Esophagus squamous epithelium (tissue), 5 donors: ENCODE measurements at regions not wholly inside any gene's neighbourhood (a gene's known extent, or its start where the extent isn't known, plus 50 kb on each side); places are given as distances from the start of the nearest gene placed in this dataset.

Experiments used
- DNase-seq: peaks from one replicate; lab custom pipeline; 2025; lab: John Stamatoyannopoulos, UW
- H3K27ac ChIP-seq, 4 donors: fragments of 200-600 bp; sonication (generic); one replicate each; pipeline ENCODE4 v1.5.1; 2016 to 2019; ENCODE audit warnings: mild to moderate bottlenecking in 1 of 4
- H3K27me3 ChIP-seq, 4 donors: fragments of 200-600 bp; sonication (generic); 1 replicate in 3 of 4; 2 replicates in 1 of 4; pipeline versions ENCODE4 v1.5.1 to v1.6.0; 2017 to 2021; ENCODE audit warnings: antibody characterized with exemption in 1 of 4
- H3K36me3 ChIP-seq, 3 donors: fragments of 200-600 bp; sonication (generic); one replicate each; pipeline ENCODE4 v1.5.1; 2016 to 2019
- H3K4me1 ChIP-seq, 3 donors: fragments of 200-600 bp; sonication (generic); one replicate each; pipeline ENCODE4 v1.5.1; 2017 to 2019
- H3K4me3 ChIP-seq, 4 donors: fragments of 200-600 bp; sonication (generic); 1 replicate in 3 of 4; 2 replicates in 1 of 4; pipeline ENCODE4 v1.5.1; 2016 to 2019; ENCODE audit warnings: mild to moderate bottlenecking in 2 of 4, moderate library complexity in 1 of 4
- H3K9me3 ChIP-seq, 3 donors: fragments of 200-600 bp; sonication (generic); one replicate each; pipeline ENCODE4 v1.5.1; 2016 to 2019
- POLR2A ChIP-seq, 4 donors: fragments of 450-650 bp; IDR thresholded peaks; one replicate each; pipeline ENCODE4 v1.6.1; 2017; ENCODE audit warnings: antibody characterized with exemption in 4 of 4, mild to moderate bottlenecking in 4 of 4, moderate library complexity in 3 of 4
- WGBS, 2 donors: methylation state at CpG; one replicate each; pipeline ENCODE4 v1.1.5; 2018; 5-methylcytosine and 5-hydroxymethylcytosine counted together
- intact Hi-C: fragments of 100-400 bp; cut with DNase I; formaldehyde crosslinking; loops from one replicate; pipeline ENCODE4 v1.15.0; 2022
- TF ChIP-seq, protein P1 (sequence below), 6 experiments: fragments of 450-650 bp in 4 of 6; fragments of 200-600 bp in 2 of 6; sonication (generic) in 2 of 6; IDR thresholded peaks; one replicate each; pipeline ENCODE4 v1.5.1; 2016 to 2019; ENCODE audit warnings: antibody characterized with exemption in 6 of 6, mild to moderate bottlenecking in 4 of 6, moderate library complexity in 4 of 6
- donor health status: DM: yes; HTN: yes; CAD: no.

DNA sequence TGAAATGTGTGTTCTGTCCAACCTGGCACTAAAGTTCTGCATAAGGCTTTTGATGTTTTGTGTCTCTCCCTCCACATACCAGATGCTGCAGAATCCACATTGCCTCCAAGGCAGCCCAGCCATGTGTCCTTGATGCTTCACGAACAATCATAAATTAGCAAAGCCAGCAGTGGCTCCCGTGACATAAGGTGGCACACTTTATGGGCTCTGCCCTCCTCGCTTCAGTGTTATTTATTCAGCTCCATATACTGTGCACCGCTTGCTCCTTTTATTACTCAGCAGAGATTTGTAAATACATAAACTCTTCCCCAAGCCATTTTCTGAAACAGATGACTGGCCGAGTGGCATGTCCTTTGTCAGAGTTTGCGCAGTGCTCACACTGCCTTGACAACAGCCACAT is 112.8 kb upstream of the SLC35F3 start:
- 74 to 76% methylated on average over 6 of the region's 6 CpGs for WGBS, 2 donors

DNA sequence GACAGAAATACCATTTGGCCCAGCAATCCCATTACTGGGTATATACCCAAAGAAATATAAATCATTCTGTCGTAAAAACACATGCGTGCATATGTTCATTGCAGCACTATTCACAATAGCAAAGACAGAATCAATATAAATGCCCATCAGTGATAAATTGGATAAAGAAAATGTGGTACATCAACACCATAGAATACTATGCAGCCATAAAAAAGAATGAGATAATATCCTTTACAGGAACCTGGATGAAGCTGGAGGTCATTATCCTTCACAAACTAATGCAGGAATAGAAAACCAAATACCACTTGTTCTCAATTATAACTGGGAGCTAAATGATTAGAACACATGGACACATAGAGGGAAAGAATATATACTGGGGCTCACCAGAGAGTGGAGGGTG is 109.6 kb upstream of the SLC35F3 start:
- no peak overlapping the region for H3K4me3 ChIP-seq
- 91 to 98% methylated on average over 2 of the region's 2 CpGs for WGBS, 2 donors
- DNase-seq = no peak
- H3K36me3 ChIP-seq = no peaks in the 10 kb centered on the region
- no peaks in the 10 kb centered on the region for H3K9me3 ChIP-seq
- no peaks in the 10 kb centered on the region for H3K4me1 ChIP-seq
- no peak for TF ChIP-seq POLR2A (IDR thresholded peaks at IDR 0.05)
- TF ChIP-seq, protein P1, sequence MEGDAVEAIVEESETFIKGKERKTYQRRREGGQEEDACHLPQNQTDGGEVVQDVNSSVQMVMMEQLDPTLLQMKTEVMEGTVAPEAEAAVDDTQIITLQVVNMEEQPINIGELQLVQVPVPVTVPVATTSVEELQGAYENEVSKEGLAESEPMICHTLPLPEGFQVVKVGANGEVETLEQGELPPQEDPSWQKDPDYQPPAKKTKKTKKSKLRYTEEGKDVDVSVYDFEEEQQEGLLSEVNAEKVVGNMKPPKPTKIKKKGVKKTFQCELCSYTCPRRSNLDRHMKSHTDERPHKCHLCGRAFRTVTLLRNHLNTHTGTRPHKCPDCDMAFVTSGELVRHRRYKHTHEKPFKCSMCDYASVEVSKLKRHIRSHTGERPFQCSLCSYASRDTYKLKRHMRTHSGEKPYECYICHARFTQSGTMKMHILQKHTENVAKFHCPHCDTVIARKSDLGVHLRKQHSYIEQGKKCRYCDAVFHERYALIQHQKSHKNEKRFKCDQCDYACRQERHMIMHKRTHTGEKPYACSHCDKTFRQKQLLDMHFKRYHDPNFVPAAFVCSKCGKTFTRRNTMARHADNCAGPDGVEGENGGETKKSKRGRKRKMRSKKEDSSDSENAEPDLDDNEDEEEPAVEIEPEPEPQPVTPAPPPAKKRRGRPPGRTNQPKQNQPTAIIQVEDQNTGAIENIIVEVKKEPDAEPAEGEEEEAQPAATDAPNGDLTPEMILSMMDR (IDR thresholded peaks at IDR 0.05) = no peak
- H3K27me3 ChIP-seq = peaks cover 0 to 18% (median 0%) of the 10 kb centered on the region in 4 donors
- no peak overlapping the region for H3K27ac ChIP-seq
- intact Hi-C loops = no loop called here

More for the DNA sequence above, 112.8 kb upstream of the SLC35F3 start:
- TF ChIP-seq, protein P1 (IDR thresholded peaks at IDR 0.05) = no peak
- TF ChIP-seq POLR2A (IDR thresholded peaks at IDR 0.05) = no peak
- peaks cover 0 to 24% (median 0%) of the 10 kb centered on the region in 4 donors for H3K27me3 ChIP-seq
- intact Hi-C loops = no loop called here
- no peak overlapping the region for H3K27ac ChIP-seq
- H3K4me1 ChIP-seq = no peaks in the 10 kb centered on the region
- H3K4me3 ChIP-seq = no peak overlapping the region
- no peaks in the 10 kb centered on the region for H3K36me3 ChIP-seq
- DNase-seq = no peak
- no peaks in the 10 kb centered on the region for H3K9me3 ChIP-seq

DNA sequence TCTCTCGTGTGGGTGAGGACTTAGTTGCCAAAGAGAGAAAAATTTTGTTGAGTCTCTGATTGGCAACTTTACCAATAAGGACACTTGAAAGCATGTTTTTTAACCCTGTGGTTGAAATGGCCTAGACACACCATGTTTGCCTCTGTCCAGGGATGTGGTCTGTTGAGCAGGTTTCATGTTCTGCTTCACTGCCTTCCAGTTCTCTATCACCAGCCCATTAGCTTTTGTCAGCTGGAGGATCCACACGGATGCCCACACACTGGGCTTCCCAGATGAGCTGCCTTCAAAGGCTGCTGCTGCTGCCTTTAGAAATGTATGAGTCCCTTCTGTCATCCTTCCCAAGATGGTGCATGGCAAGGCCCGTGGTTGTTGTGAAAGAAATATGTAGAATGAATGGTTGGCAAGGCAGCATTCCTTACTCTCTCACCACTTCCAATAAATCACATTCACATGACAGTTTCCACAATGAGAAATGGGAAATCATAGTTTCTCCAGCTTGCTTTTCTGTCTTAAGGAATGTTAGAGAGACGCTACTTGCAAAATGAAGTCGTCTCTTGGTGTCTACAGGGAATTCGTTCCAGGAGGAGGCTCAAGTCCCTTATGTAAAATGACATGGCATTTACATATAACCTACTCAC is 108.2 kb upstream of the SLC35F3 start:
- H3K9me3 ChIP-seq = no peaks in the 10 kb centered on the region
- H3K27me3 ChIP-seq = peaks cover 0 to 10% (median 0%) of the 10 kb centered on the region in 4 donors
- 62 to 72% methylated on average over 6 of the region's 6 CpGs for WGBS, 2 donors
- no peak overlapping the region for H3K27ac ChIP-seq
- no peaks in the 10 kb centered on the region for H3K36me3 ChIP-seq
- DNase-seq = no peak
- H3K4me1 ChIP-seq = no peaks in the 10 kb centered on the region
- TF ChIP-seq, protein P1 (IDR thresholded peaks at IDR 0.05) = no peak
- no peak for TF ChIP-seq POLR2A (IDR thresholded peaks at IDR 0.05)
- H3K4me3 ChIP-seq = no peak overlapping the region
- intact Hi-C loops = no loop called here

GRCh38 chr1:233802611-233803010 is 101.9 kb upstream of the SLC35F3 start:
- WGBS, 2 donors = 45 to 79% methylated on average over 4 of the region's 4 CpGs

GRCh38 chr1:233805786-233806185 is 98.7 kb upstream of the SLC35F3 start:
- no peak overlapping the region for H3K27ac ChIP-seq
- H3K36me3 ChIP-seq = no peaks in the 10 kb centered on the region
- DNase-seq = no peak
- no peak for TF ChIP-seq POLR2A (IDR thresholded peaks at IDR 0.05)
- TF ChIP-seq, protein P1 (IDR thresholded peaks at IDR 0.05) = no peak
- intact Hi-C loops = no loop called here
- 83 to 87% methylated on average over 2 of the region's 2 CpGs for WGBS, 2 donors
- peaks cover 0 to 7% (median 5%) of the 10 kb centered on the region in 3 donors for H3K9me3 ChIP-seq
- H3K27me3 ChIP-seq = peaks cover 0 to 11% (median 0%) of the 10 kb centered on the region in 4 donors
- no peaks in the 10 kb centered on the region for H3K4me1 ChIP-seq
- no peak overlapping the region for H3K4me3 ChIP-seq

More at GRCh38 chr1:233802611-233803010, 101.9 kb upstream of the SLC35F3 start:
- intact Hi-C loops = no loop called here
- Histone ChIP-seq H3K36me3 (no peaks in the 10 kb centered on the region), H3K4me1 (no peaks in the 10 kb centered on the region), H3K27ac (no peak overlapping the region), H3K27me3 (no peaks in the 10 kb centered on the region), H3K9me3 (peaks cover 0 to 7% (median 5%) of the 10 kb centered on the region in 3 donors), H3K4me3 (no peak overlapping the region)
- no peak for TF ChIP-seq POLR2A (IDR thresholded peaks at IDR 0.05)
- TF ChIP-seq, protein P1 (IDR thresholded peaks at IDR 0.05) = no peak
- no peak for DNase-seq
